ENCODE measurements at regions not wholly inside any gene's neighbourhood (a gene's known extent, or its start where the extent isn't known, plus 50 kb on each side); places are given as distances from the start of the nearest gene placed in this dataset.

DNA sequence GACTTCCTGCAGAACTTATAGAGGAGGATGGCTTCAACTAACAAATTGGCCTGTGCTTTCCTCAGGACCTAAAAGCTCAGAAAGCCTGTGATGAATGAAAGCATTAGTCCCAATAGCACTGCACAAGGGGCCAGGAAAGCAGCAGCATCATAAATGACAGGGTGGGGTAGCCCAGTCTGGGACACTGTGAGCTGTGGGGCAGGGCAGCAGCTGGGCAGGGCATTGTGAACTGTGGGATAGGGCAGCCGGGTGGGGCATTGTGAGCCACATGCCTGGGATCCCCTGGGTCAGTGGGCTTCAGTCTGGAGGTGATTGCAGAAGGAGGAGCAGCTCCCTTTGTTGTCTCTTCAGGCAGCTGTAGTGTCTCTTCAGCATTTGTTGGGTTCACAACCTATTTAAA lies 1276.8 kb downstream of the UQCRFS1 start:
- no peaks in the 10 kb centered on the region for H3K27me3 Mint-ChIP-seq
- H3K4me1 Mint-ChIP-seq: no peaks in the 10 kb centered on the region
- no peak overlapping the region for H3K4me3 Mint-ChIP-seq
- CTCF ChIA-PET: no interaction called here
- no peaks in the 10 kb centered on the region for H3K36me3 Mint-ChIP-seq
- peaks cover 4% of the 10 kb centered on the region for H3K9me3 Mint-ChIP-seq
- no peak for DNase-seq
- no peak overlapping the region for H3K27ac Mint-ChIP-seq

DNA sequence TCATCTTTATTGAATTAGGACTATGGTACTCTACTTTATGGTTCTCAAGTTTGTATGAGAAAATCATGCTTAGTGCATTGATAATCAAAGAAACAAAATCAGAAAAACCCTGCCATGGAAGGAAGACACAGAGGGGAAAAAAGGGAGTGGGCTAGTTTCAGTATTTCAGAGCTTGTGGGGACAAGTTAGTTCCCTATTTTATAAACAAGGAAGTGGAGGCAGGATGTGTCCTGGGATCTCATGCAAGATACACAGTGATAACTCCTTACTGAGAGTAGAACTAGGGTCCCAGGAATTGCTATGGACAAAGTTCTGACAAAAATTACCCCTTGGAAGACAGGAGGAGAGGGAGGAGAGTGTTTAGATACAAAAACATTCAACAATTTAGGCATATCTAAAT lies 1277.3 kb downstream of the UQCRFS1 start:
- DNase-seq: no peak
- Mint-ChIP-seq H3K27ac (no peak overlapping the region), H3K4me3 (no peak overlapping the region), H3K9me3 (peaks cover 4% of the 10 kb centered on the region), H3K27me3 (no peaks in the 10 kb centered on the region), H3K36me3 (no peaks in the 10 kb centered on the region), H3K4me1 (no peaks in the 10 kb centered on the region)
- CTCF ChIA-PET: no interaction called here

DNA sequence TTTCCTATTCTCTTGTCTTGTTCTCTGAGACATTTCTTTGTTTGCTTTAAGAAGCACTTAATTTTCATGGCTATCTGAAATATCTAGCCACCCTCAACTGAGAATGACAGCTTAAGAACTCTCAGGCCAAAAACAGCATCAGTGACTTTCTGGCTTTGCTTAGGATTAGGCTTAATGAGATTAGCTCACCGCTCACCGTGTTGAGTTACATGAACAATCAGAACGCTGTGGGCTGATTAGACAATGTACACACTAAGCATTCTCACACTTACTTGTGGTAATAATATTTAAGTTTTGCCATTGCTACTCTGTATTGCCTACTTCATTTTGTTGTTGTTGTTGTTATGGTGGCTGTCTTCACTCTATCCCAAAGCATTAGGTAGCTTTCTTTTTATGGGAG lies 1283.6 kb downstream of the UQCRFS1 start:
- Mint-ChIP-seq H3K36me3 (no peaks in the 10 kb centered on the region), H3K27me3 (no peaks in the 10 kb centered on the region), H3K9me3 (peaks cover 2% of the 10 kb centered on the region), H3K4me1 (no peaks in the 10 kb centered on the region), H3K4me3 (no peak overlapping the region), H3K27ac (no peak overlapping the region)
- CTCF ChIA-PET: no interaction called here
- DNase-seq: no peak

DNA sequence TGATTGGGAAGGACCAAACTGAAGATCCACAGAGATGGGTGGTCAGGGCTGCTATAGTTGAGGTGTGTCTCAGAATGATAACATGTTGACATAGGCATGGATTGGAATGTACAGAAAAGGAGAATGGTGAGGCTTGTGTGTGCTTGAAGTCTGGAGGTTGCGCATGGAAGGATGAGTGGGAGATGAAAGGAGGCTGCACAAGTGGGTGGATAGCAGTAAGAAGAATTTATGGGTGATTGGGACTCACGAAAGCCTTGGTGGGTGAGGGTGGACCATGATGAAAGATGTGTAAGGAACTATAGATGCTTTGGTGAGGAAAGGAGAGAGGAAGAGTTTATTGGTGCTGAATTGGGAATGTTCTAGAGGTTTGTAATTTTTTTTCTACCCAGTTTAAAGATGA lies 1287.7 kb downstream of the UQCRFS1 start:
- no peaks in the 10 kb centered on the region for H3K27me3 Mint-ChIP-seq
- no peak overlapping the region for H3K4me3 Mint-ChIP-seq
- CTCF ChIA-PET: no interaction called here
- peaks cover 6% of the 10 kb centered on the region for H3K9me3 Mint-ChIP-seq
- H3K36me3 Mint-ChIP-seq: no peaks in the 10 kb centered on the region
- no peak for DNase-seq
- H3K4me1 Mint-ChIP-seq: no peaks in the 10 kb centered on the region
- H3K27ac Mint-ChIP-seq: no peak overlapping the region

DNA sequence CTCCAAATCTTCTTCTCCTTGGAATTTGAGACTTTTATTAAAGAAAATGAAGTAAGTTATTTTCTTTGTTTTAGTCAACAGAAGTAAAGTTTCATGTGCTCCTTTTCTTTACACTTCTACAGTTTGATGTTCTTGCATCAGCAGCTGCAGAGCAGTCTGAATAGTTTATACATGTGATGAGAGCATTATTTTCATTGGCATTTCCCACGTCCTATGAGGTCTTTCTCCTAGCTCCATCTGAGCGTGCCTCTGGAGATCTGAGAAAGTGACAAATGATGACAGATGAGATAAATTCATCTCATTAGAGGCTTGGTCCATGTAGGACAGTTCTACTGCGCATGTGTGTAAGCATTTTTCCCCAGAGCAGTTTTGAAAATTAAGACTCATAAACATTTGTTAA lies 1290.0 kb downstream of the UQCRFS1 start:
- Mint-ChIP-seq H3K36me3 (no peaks in the 10 kb centered on the region), H3K4me1 (no peaks in the 10 kb centered on the region), H3K27ac (no peak overlapping the region), H3K9me3 (peaks cover 10% of the 10 kb centered on the region), H3K27me3 (no peaks in the 10 kb centered on the region), H3K4me3 (no peak overlapping the region)
- CTCF ChIA-PET: no interaction called here
- DNase-seq: no peak

DNA sequence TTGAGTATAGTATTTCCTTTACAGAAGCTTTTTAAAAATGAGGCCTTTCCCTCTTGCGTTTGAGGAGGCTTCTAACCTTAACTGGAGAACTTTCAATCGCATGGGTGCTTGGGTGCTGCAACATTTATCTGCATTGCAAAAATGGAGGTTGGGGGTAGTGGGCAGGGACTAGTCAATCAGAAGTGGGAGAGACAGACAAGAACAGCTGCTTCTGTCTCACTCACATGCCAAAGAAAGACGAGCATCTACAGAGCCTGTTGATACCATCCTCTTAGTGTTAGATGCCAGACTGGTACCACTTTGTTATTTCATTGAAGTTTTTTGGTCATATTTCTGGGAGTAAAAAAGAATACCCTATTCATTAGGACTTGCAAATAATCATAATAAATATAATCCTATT lies 1292.2 kb downstream of the UQCRFS1 start:
- Mint-ChIP-seq H3K27me3 (no peaks in the 10 kb centered on the region), H3K9me3 (peaks cover 8% of the 10 kb centered on the region), H3K4me1 (no peaks in the 10 kb centered on the region), H3K36me3 (no peaks in the 10 kb centered on the region), H3K4me3 (no peak overlapping the region), H3K27ac (no peak overlapping the region)
- DNase-seq: no peak
- CTCF ChIA-PET: no interaction called here

DNA sequence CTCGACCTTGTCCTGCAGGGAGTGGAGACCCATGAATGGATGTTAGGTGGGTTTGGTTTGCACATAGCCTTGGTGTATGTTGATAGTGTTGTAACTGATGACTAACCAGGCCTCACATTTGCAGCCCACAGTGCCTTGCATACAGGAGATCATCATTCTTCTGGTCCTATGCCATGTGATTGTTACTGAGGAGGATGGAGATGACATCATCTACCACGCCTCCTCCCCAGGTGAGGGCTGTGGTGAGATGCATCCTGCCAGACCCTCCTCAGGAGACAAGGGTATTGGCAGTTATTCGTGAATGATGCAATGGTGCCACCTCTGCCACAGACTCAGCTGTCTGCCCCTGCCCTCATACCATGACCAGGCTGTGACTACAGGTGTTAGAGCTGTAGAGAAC lies 1294.1 kb downstream of the UQCRFS1 start:
- no peak overlapping the region for H3K27ac Mint-ChIP-seq
- H3K4me3 Mint-ChIP-seq: no peak overlapping the region
- DNase-seq: no peak
- peaks cover 8% of the 10 kb centered on the region for H3K9me3 Mint-ChIP-seq
- no peaks in the 10 kb centered on the region for H3K36me3 Mint-ChIP-seq
- CTCF ChIA-PET: no interaction called here
- no peaks in the 10 kb centered on the region for H3K4me1 Mint-ChIP-seq
- H3K27me3 Mint-ChIP-seq: no peaks in the 10 kb centered on the region

DNA sequence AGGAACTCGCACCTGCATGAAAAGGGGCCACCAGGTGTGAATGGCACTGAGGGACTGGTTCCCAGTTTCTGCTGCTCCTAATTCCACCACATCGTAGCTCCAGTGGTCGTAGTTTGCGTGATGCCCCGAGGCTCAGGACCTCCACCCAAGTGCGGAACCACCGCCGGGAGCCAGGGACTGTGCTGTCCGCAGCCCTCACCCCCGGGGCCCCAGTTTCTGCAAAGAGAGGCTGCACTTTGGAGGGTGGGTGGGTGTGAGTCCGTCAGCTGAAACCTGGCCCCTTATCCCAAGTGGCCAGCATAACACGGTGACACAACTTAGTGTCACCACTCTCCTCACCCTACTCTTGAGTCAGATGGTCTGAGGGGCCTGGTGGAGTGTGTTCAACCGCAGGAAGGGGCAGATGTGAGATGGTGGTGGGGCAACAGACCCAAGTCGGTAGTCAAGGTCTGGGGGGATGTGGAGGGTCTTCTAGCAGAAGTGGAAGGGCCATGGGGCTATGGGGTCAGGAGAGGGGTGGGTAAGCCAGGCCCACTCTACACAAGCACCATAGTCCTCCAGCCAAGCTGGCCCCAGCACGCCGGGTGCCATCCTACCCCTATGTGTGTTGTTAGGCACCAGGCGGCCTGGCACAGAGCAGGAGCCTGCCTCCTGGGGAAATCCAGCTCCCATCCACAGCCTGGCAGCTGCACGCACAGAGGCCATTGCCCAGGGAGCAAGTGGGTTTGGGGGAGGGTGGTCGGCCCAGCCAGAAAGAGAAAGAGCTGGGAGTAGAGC lies 1301.6 kb downstream of the UQCRFS1 start:
- no peak overlapping the region for H3K27ac Mint-ChIP-seq
- no peak for DNase-seq
- H3K36me3 Mint-ChIP-seq: no peaks in the 10 kb centered on the region
- peaks cover 24% of the 10 kb centered on the region for H3K9me3 Mint-ChIP-seq
- H3K4me3 Mint-ChIP-seq: no peak overlapping the region
- CTCF ChIA-PET: no interaction called here
- no peaks in the 10 kb centered on the region for H3K27me3 Mint-ChIP-seq
- no peaks in the 10 kb centered on the region for H3K4me1 Mint-ChIP-seq

DNA sequence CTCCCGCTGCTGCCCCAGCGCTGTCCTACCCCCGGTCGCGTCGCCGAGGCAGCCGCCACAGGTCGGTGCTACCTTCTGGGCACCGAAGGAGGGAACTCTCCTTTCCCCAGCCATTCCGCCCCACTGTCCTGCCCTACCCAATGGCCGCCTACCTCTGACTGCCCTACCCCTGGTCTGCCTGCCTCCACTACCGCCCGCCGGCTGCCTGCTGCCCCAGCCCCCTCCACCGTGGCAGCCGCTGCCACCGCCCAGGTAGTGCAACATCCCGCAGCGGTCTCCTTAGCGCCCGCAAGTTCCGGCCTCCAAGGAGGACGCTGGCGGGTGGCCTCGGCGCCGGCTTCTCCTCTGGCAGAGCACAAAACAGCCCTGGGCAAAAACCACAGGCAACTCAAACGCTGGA lies 1303.1 kb downstream of the UQCRFS1 start:
- no peak overlapping the region for H3K4me3 Mint-ChIP-seq
- no peaks in the 10 kb centered on the region for H3K4me1 Mint-ChIP-seq
- H3K36me3 Mint-ChIP-seq: no peaks in the 10 kb centered on the region
- H3K27ac Mint-ChIP-seq: no peak overlapping the region
- no peaks in the 10 kb centered on the region for H3K27me3 Mint-ChIP-seq
- peaks cover 24% of the 10 kb centered on the region for H3K9me3 Mint-ChIP-seq
- CTCF ChIA-PET: no interaction called here
- DNase-seq: no peak

DNA sequence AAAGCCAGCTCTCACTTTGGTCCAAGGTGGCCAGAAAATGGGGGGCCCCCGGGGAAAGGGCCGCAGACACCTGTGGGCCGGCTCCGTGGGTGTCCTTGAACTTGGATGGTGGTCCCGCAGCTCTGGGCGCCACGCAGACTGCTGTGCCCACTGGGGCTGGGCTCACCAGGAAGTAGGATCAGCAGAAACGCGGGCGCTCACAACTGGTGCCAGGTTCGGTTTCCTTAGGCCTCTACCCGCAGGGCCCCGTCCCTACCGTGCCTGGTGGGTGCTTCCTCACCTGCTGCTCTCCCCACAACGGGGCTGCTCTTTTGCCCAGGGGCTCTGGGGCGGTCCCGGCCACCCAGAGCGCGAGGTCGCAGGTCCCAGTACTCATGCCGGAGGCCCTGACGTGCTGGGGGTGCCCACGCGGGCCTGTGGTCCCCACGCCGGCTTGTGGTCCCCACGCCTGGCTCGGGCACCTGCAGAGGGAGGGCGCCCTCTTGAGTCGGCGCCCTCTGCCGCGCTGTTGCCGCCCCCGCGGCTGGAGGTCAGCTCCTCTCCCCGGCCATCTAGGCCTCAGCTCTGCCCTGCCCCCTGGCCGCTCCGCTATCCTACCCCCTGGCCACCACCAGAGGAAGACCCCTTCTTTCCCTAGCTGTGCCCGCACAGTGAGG lies 1303.6 kb downstream of the UQCRFS1 start:
- Mint-ChIP-seq H3K4me3 (no peak overlapping the region), H3K27ac (no peak overlapping the region), H3K27me3 (no peaks in the 10 kb centered on the region), H3K4me1 (no peaks in the 10 kb centered on the region), H3K9me3 (peaks cover 24% of the 10 kb centered on the region), H3K36me3 (no peaks in the 10 kb centered on the region)
- no peak for DNase-seq
- CTCF ChIA-PET: no interaction called here

DNA sequence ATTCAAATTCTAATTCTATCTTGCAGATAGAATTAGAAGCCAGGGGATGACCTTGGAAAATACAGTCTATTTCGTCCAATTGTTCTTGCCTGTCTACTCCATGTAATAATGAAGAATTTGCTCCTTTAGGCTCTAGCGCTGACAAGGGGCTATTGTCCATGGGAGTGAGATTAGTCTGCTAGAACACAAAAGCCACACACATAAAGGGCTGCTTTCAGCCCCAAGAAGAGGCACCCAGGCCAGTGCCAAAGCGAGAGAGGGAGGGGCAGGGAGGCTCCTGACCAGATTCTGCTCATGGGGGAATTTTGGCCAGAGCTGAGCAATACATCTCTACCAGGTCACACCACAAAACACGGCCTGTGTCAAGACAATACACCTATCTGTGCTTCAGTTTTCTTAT lies 1306.9 kb downstream of the UQCRFS1 start:
- no peak overlapping the region for H3K27ac Mint-ChIP-seq
- CTCF ChIA-PET: no interaction called here
- H3K9me3 Mint-ChIP-seq: peaks cover 28% of the 10 kb centered on the region
- no peaks in the 10 kb centered on the region for H3K27me3 Mint-ChIP-seq
- H3K4me1 Mint-ChIP-seq: no peaks in the 10 kb centered on the region
- no peak overlapping the region for H3K4me3 Mint-ChIP-seq
- H3K36me3 Mint-ChIP-seq: no peaks in the 10 kb centered on the region
- no peak for DNase-seq

DNA sequence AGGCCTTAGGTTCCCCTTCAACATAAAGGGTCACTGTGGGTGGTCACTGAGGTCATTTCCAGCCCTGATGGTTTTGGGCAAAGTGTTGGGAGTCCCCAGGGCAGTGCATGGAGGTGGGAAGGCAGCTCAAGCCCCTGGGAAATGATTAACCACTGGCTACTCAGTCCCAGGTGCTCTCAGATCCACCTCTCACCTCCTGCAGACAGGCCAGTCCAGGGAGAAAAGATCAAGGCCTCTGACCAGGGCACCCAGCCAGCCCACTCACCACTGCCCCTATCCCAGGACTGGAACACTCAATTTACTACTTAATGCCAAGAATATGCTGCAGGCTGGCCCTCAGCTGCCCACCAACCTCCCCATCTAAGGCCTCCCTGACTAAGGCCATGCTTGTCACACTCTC lies 1307.9 kb downstream of the UQCRFS1 start:
- H3K27me3 Mint-ChIP-seq: no peaks in the 10 kb centered on the region
- H3K36me3 Mint-ChIP-seq: no peaks in the 10 kb centered on the region
- peaks cover 30% of the 10 kb centered on the region for H3K9me3 Mint-ChIP-seq
- CTCF ChIA-PET: no interaction called here
- no peak overlapping the region for H3K4me3 Mint-ChIP-seq
- DNase-seq: no peak
- H3K27ac Mint-ChIP-seq: no peak overlapping the region
- H3K4me1 Mint-ChIP-seq: no peaks in the 10 kb centered on the region

DNA sequence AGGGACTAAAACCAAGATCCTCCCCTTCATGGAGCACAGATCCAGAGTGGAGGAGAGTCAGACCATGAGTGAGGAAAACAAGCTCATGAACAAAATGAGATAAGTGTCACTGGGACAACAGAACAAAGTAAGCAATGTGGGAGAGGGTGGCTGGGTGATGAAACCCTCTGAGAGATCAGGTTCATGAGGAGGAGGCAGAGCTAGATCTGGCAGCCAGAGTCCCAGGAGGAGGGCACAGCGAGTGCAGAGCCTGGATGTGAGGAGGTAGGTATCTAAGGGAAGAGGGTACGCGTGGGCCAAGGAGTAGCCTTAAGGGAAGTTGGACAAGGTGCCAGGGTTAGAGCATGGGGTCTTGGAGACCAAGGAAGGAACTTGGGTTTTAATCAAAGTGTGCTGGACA lies 1311.9 kb downstream of the UQCRFS1 start:
- no peak overlapping the region for H3K27ac Mint-ChIP-seq
- DNase-seq: no peak
- CTCF ChIA-PET: no interaction called here
- peaks cover 21% of the 10 kb centered on the region for H3K9me3 Mint-ChIP-seq
- no peaks in the 10 kb centered on the region for H3K27me3 Mint-ChIP-seq
- no peaks in the 10 kb centered on the region for H3K36me3 Mint-ChIP-seq
- H3K4me1 Mint-ChIP-seq: no peaks in the 10 kb centered on the region
- no peak overlapping the region for H3K4me3 Mint-ChIP-seq

DNA sequence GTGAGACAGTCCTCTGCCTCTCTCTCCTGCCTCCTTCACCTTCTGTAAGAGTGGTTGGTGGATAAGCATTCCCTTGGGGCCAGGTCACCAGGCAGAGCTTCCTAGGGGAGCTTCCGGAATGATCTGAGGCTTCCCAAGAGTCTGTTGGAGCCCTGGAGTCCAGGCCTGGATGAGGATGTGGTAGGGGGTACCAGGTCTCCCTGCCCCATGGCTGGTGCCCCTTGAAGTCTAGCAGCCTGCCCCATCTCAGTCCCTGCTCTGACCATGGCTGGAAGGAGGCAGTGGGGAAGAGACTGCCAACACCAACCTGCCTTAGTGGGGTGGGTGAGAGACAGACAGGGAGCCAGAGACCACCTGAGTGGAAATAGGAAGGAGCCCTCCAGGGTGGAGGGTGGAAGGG lies 1316.9 kb downstream of the UQCRFS1 start:
- no peaks in the 10 kb centered on the region for H3K36me3 Mint-ChIP-seq
- CTCF ChIA-PET: no interaction called here
- H3K4me1 Mint-ChIP-seq: no peaks in the 10 kb centered on the region
- no peaks in the 10 kb centered on the region for H3K27me3 Mint-ChIP-seq
- no peak for DNase-seq
- H3K4me3 Mint-ChIP-seq: no peak overlapping the region
- peaks cover 39% of the 10 kb centered on the region for H3K9me3 Mint-ChIP-seq
- no peak overlapping the region for H3K27ac Mint-ChIP-seq

DNA sequence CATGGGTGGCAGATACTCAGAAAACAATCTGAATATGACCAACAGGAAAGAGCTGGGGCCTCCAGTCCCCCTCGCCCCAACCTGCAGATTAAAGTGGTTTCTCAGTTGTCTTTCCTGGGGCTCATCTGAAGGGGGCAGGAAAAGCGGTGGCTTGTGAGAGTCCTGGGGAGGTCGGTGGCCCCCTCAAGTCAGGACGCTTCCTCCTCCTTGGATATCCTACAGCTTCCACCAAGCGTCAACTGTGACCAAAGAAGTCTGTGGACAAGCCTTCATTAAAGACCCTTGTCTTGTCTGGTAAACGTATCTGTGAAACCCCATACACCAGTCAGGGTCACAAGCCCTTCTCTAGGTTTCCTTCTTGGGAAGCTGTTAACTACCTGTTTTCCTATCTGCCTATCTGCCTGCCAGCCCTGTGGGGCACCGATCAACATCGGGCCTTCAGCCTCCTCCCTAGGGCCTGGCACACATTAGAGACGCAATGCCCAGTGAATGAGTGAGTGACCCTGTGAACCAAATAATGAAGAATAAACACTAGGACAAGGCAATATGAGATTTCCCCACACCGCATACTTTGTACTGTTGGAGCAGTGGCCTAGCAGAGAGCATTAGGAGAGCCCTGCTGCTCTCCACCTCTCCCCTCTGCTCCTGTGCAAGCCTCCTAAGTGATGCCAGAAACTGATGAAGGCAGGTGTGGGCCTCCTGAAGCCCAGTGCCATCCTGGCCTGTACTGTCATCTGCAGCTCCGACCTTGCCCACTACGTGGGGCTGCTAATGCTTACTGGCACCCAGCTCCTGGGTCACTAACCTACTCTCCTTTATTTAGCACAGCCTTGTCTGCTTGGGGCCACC lies 1317.8 kb downstream of the UQCRFS1 start:
- Mint-ChIP-seq H3K4me3 (no peak overlapping the region), H3K27ac (no peak overlapping the region), H3K4me1 (no peaks in the 10 kb centered on the region), H3K27me3 (no peaks in the 10 kb centered on the region), H3K36me3 (no peaks in the 10 kb centered on the region), H3K9me3 (peaks cover 34% of the 10 kb centered on the region)
- no peak for DNase-seq
- CTCF ChIA-PET: no interaction called here
